ENCODE measurements at regions not wholly inside any gene's neighbourhood (a gene's known extent, or its start where the extent isn't known, plus 50 kb on each side); places are given as distances from the start of the nearest gene placed in this dataset.

DNA sequence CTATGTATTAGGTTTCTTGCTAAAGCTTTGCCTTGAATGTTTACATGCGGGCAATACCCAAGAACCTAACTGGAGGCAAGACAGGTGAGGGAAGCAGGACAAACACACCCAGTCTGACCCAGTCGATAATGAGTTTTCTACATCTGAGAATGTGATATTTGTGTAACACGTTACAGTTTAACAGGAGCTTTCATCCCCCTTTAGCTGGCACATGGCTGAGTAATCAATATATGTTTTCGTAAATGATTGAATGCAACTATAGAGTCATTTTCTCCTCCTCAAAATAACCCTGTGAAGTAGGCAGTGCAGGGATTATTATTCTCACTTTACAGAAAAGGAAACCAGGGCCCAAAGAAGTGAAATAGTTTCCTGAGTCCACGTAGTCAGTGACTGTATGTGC lies 84.7 kb upstream of the HTR4 start:
- TF ChIP-seq, protein P1, sequence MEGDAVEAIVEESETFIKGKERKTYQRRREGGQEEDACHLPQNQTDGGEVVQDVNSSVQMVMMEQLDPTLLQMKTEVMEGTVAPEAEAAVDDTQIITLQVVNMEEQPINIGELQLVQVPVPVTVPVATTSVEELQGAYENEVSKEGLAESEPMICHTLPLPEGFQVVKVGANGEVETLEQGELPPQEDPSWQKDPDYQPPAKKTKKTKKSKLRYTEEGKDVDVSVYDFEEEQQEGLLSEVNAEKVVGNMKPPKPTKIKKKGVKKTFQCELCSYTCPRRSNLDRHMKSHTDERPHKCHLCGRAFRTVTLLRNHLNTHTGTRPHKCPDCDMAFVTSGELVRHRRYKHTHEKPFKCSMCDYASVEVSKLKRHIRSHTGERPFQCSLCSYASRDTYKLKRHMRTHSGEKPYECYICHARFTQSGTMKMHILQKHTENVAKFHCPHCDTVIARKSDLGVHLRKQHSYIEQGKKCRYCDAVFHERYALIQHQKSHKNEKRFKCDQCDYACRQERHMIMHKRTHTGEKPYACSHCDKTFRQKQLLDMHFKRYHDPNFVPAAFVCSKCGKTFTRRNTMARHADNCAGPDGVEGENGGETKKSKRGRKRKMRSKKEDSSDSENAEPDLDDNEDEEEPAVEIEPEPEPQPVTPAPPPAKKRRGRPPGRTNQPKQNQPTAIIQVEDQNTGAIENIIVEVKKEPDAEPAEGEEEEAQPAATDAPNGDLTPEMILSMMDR (IDR thresholded peaks at IDR 0.05; ENCODE audit: low read depth, low read length, missing input control) = no peak
- TF ChIP-seq GABPA (IDR thresholded peaks at IDR 0.05 in 1 of 2, conservative IDR thresholded peaks at IDR 0.05 in 1 of 2) (no peak), RXRA (IDR thresholded peaks at IDR 0.05) (peak; percentile 13 to 72), YY1 (IDR thresholded peaks at IDR 0.05) (no peak), JUND (IDR thresholded peaks at IDR 0.05) (peak in 1 of 2 donors; percentile 33), SP1 (IDR thresholded peaks at IDR 0.05) (no peak), TAF1 (conservative IDR thresholded peaks at IDR 0.05) (no peak), EGR1 (IDR thresholded peaks at IDR 0.05; ENCODE audit: low read depth in 2 of 2) (no peak)
- TF ChIP-seq, protein P2, sequence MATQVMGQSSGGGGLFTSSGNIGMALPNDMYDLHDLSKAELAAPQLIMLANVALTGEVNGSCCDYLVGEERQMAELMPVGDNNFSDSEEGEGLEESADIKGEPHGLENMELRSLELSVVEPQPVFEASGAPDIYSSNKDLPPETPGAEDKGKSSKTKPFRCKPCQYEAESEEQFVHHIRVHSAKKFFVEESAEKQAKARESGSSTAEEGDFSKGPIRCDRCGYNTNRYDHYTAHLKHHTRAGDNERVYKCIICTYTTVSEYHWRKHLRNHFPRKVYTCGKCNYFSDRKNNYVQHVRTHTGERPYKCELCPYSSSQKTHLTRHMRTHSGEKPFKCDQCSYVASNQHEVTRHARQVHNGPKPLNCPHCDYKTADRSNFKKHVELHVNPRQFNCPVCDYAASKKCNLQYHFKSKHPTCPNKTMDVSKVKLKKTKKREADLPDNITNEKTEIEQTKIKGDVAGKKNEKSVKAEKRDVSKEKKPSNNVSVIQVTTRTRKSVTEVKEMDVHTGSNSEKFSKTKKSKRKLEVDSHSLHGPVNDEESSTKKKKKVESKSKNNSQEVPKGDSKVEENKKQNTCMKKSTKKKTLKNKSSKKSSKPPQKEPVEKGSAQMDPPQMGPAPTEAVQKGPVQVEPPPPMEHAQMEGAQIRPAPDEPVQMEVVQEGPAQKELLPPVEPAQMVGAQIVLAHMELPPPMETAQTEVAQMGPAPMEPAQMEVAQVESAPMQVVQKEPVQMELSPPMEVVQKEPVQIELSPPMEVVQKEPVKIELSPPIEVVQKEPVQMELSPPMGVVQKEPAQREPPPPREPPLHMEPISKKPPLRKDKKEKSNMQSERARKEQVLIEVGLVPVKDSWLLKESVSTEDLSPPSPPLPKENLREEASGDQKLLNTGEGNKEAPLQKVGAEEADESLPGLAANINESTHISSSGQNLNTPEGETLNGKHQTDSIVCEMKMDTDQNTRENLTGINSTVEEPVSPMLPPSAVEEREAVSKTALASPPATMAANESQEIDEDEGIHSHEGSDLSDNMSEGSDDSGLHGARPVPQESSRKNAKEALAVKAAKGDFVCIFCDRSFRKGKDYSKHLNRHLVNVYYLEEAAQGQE (IDR thresholded peaks at IDR 0.05) = no peak
- TF ChIP-seq, protein P3, sequence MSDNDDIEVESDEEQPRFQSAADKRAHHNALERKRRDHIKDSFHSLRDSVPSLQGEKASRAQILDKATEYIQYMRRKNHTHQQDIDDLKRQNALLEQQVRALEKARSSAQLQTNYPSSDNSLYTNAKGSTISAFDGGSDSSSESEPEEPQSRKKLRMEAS (IDR thresholded peaks at IDR 0.05) = peak; percentile 72

Data from liver (tissue), 3 donors.